ENCODE measurements at regions not wholly inside any gene's neighbourhood (a gene's known extent, or its start where the extent isn't known, plus 50 kb on each side); places are given as distances from the start of the nearest gene placed in this dataset.

DNA sequence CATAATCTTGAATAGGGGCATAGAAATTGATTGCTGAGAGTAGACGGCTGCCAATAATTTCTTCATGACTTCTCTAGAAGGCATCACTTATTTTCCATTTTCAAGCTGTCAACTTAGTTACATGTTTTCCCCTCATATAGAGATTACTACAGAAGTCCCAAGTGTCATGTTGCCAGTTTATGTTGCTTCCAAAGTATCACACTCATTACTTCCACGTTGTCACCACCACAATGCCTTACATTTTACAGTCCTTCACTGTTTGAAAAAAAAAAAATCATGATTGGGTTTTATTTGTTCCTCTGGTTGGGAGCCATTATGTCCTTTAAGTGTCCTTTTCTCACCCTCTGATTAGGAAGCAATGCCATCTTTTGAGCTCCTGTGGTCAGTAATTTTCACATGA, 2144.6 kb upstream of the ACO1 start:
- BruUV-seq (replicated peaks): no TSS peak
- intact Hi-C loops (cut with micrococcal nuclease; ENCODE audit: unreplicated experiment) (no loop called here), in situ Hi-C loops (cut with HindIII; ENCODE audit: low pct_unique_long_range_greater_than_20kb, low sequenced_read_pairs) (no loop called here)
- DNase-seq (ENCODE audit: low read depth, low spot score) (no peak), ATAC-seq (no peak)
- no peak overlapping the region for H3K27ac ChIP-seq (ENCODE audit: low read length)
- H3K36me3 ChIP-seq (ENCODE audit: control insufficient read depth, insufficient read depth, low read length): no peaks in the 10 kb centered on the region
- ChIA-PET POLR2A (interaction anchor here (0.6 kb wide), 1 partner anchor 273 kb away, joined by 4 read pairs; no protein-coding TSS in a partner anchor), CTCF (interaction anchor here (0.7 kb wide), 1 partner anchor 732 kb away, joined by 5 read pairs; no protein-coding TSS in a partner anchor)
- H3K4me3 ChIP-seq (ENCODE audit: low read depth in 2 of 2, low read length in 2 of 2): no peak overlapping the region
- H3K4me1 ChIP-seq (ENCODE audit: control insufficient read depth, insufficient read depth, low read length): no peaks in the 10 kb centered on the region
- no peaks in the 10 kb centered on the region for H3K27me3 ChIP-seq (ENCODE audit: control insufficient read depth, insufficient read depth, low read length)
- TF ChIP-seq SIN3A (IDR thresholded peaks at IDR 0.05; ENCODE audit: borderline replicate concordance, insufficient read depth, low read depth, low read length) (no peak), TCF7L2 (IDR thresholded peaks at IDR 0.05; ENCODE audit: low read depth, low read length) (no peak), POLR2AphosphoS5 (IDR thresholded peaks at IDR 0.05; ENCODE audit: low read depth, low read length) (no peak)
- TF ChIP-seq, protein P1, sequence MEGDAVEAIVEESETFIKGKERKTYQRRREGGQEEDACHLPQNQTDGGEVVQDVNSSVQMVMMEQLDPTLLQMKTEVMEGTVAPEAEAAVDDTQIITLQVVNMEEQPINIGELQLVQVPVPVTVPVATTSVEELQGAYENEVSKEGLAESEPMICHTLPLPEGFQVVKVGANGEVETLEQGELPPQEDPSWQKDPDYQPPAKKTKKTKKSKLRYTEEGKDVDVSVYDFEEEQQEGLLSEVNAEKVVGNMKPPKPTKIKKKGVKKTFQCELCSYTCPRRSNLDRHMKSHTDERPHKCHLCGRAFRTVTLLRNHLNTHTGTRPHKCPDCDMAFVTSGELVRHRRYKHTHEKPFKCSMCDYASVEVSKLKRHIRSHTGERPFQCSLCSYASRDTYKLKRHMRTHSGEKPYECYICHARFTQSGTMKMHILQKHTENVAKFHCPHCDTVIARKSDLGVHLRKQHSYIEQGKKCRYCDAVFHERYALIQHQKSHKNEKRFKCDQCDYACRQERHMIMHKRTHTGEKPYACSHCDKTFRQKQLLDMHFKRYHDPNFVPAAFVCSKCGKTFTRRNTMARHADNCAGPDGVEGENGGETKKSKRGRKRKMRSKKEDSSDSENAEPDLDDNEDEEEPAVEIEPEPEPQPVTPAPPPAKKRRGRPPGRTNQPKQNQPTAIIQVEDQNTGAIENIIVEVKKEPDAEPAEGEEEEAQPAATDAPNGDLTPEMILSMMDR (IDR thresholded peaks at IDR 0.05): no peak
- TF ChIP-seq, protein P2, sequence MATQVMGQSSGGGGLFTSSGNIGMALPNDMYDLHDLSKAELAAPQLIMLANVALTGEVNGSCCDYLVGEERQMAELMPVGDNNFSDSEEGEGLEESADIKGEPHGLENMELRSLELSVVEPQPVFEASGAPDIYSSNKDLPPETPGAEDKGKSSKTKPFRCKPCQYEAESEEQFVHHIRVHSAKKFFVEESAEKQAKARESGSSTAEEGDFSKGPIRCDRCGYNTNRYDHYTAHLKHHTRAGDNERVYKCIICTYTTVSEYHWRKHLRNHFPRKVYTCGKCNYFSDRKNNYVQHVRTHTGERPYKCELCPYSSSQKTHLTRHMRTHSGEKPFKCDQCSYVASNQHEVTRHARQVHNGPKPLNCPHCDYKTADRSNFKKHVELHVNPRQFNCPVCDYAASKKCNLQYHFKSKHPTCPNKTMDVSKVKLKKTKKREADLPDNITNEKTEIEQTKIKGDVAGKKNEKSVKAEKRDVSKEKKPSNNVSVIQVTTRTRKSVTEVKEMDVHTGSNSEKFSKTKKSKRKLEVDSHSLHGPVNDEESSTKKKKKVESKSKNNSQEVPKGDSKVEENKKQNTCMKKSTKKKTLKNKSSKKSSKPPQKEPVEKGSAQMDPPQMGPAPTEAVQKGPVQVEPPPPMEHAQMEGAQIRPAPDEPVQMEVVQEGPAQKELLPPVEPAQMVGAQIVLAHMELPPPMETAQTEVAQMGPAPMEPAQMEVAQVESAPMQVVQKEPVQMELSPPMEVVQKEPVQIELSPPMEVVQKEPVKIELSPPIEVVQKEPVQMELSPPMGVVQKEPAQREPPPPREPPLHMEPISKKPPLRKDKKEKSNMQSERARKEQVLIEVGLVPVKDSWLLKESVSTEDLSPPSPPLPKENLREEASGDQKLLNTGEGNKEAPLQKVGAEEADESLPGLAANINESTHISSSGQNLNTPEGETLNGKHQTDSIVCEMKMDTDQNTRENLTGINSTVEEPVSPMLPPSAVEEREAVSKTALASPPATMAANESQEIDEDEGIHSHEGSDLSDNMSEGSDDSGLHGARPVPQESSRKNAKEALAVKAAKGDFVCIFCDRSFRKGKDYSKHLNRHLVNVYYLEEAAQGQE (IDR thresholded peaks at IDR 0.05; ENCODE audit: insufficient read depth in 1 of 2, low read depth in 2 of 2, low read length in 1 of 2): no peak
- no peaks in the 10 kb centered on the region for H3K9me3 ChIP-seq (ENCODE audit: control insufficient read depth, insufficient read depth, low read depth, low read length)

DNA sequence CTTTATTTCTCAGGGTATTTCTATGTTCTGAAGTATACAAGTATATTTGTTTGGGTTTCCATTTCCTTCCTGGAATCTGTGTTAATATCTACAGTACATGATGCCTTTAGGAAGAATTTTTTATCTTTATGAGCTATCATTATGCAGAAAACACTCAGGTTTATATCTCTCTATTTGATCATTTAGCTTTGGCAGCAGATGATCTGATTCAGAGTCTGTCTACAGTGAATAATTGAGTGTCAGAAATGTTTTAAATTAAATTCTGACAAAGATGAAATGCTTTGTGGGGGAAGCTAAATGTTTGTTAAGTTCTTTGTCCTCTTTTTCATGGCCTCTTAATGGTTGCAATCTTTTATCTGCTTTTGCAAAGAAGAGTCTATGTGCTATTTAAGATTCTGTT, 2141.0 kb upstream of the ACO1 start:
- in situ Hi-C loops (cut with HindIII; ENCODE audit: low pct_unique_long_range_greater_than_20kb, low sequenced_read_pairs) (no loop called here), intact Hi-C loops (cut with micrococcal nuclease; ENCODE audit: unreplicated experiment) (no loop called here)
- no peak for TF ChIP-seq SIN3A (IDR thresholded peaks at IDR 0.05; ENCODE audit: borderline replicate concordance, insufficient read depth, low read depth, low read length)
- no peak for TF ChIP-seq TCF7L2 (IDR thresholded peaks at IDR 0.05; ENCODE audit: low read depth, low read length)
- TF ChIP-seq POLR2AphosphoS5 (IDR thresholded peaks at IDR 0.05; ENCODE audit: low read depth, low read length): no peak
- TF ChIP-seq, protein P2 (IDR thresholded peaks at IDR 0.05; ENCODE audit: insufficient read depth in 1 of 2, low read depth in 2 of 2, low read length in 1 of 2): no peak
- TF ChIP-seq, protein P1 (IDR thresholded peaks at IDR 0.05): no peak
- Histone ChIP-seq H3K36me3 (ENCODE audit: control insufficient read depth, insufficient read depth, low read length) (no peaks in the 10 kb centered on the region), H3K9me3 (ENCODE audit: control insufficient read depth, insufficient read depth, low read depth, low read length) (no peaks in the 10 kb centered on the region), H3K27ac (ENCODE audit: low read length) (no peak overlapping the region), H3K27me3 (ENCODE audit: control insufficient read depth, insufficient read depth, low read length) (no peaks in the 10 kb centered on the region), H3K4me1 (ENCODE audit: control insufficient read depth, insufficient read depth, low read length) (no peaks in the 10 kb centered on the region), H3K4me3 (ENCODE audit: low read depth in 2 of 2, low read length in 2 of 2) (no peak overlapping the region)
- CTCF ChIA-PET: no interaction called here
- ATAC-seq (no peak), DNase-seq (ENCODE audit: low read depth, low spot score) (no peak)
- POLR2A ChIA-PET: no interaction called here
- BruUV-seq (replicated peaks): no TSS peak
